NCI-H1930 (cell line): ENCODE measurements at regions not wholly inside any gene's neighbourhood (a gene's known extent, or its start where the extent isn't known, plus 50 kb on each side); places are given as distances from the start of the nearest gene placed in this dataset.

Source experiments
- DNase-seq, 2 experiments: peaks; one replicate each; lab custom pipeline; 2025; lab: John Stamatoyannopoulos, UW

GRCh38 chr4:20451986-20452385 lies 200.3 kb downstream of the SLIT2 start:
- DNase-seq: no peak

GRCh38 chr4:20454515-20454914 lies 202.8 kb downstream of the SLIT2 start:
- DNase-seq: peak in 1 of 2 experiments; percentile 10

- DNase-seq: no peak
Observed at GRCh38 chr4:20456407-20456806, 204.7 kb downstream of the SLIT2 start.

GRCh38 chr4:20462426-20463175 lies 210.9 kb downstream of the SLIT2 start:
- no peak for DNase-seq

GRCh38 chr4:20463176-20463430 lies 211.4 kb downstream of the SLIT2 start:
- no peak for DNase-seq

GRCh38 chr4:20464381-20464780 lies 212.7 kb downstream of the SLIT2 start:
- no peak for DNase-seq

- no peak for DNase-seq
Observed at GRCh38 chr4:20474119-20474518, 222.4 kb downstream of the SLIT2 start.

GRCh38 chr4:20478412-20478811 lies 221.8 kb upstream of the PACRGL start:
- DNase-seq: no peak

- no peak for DNase-seq
Observed at GRCh38 chr4:20480165-20480947, 219.9 kb upstream of the PACRGL start.

GRCh38 chr4:20483416-20483815 lies 216.8 kb upstream of the PACRGL start:
- DNase-seq: no peak

GRCh38 chr4:20486433-20486832 lies 213.8 kb upstream of the PACRGL start:
- no peak for DNase-seq

GRCh38 chr4:20487446-20487845 lies 212.8 kb upstream of the PACRGL start:
- DNase-seq: no peak

GRCh38 chr4:20487852-20488251 lies 212.4 kb upstream of the PACRGL start:
- no peak for DNase-seq

GRCh38 chr4:20490734-20491133 lies 209.5 kb upstream of the PACRGL start:
- DNase-seq: no peak

- DNase-seq: no peak
Observed at GRCh38 chr4:20493761-20494353, 206.4 kb upstream of the PACRGL start.

GRCh38 chr4:20496068-20496467 lies 204.2 kb upstream of the PACRGL start:
- no peak for DNase-seq

- DNase-seq: no peak
Observed at GRCh38 chr4:20504146-20504545, 196.1 kb upstream of the PACRGL start.

- no peak for DNase-seq
Observed at GRCh38 chr4:20505927-20506326, 194.3 kb upstream of the PACRGL start.

- DNase-seq: no peak
Observed at GRCh38 chr4:20506827-20507226, 193.4 kb upstream of the PACRGL start.

- DNase-seq: no peak
Observed at GRCh38 chr4:20509315-20509714, 190.9 kb upstream of the PACRGL start.

- peak; percentile 6 to 55 for DNase-seq
Observed at GRCh38 chr4:20512033-20512792, 188.0 kb upstream of the PACRGL start.

- no peak for DNase-seq
Observed at GRCh38 chr4:20512985-20513384, 187.3 kb upstream of the PACRGL start.

- DNase-seq: no peak
Observed at GRCh38 chr4:20520901-20521300, 179.4 kb upstream of the PACRGL start.
